Natural killer cell (primary cell): ENCODE measurements at regions not wholly inside any gene's neighbourhood (a gene's known extent, or its start where the extent isn't known, plus 50 kb on each side); places are given as distances from the start of the nearest gene placed in this dataset.
"Not testable (repeated sequence)": the region's sequence is repeated elsewhere in the genome, so short reads cannot be mapped to it uniquely, and the experiment has no call there.

Experiments used
- ATAC-seq, 3 donors: fragments of 150-1000 bp in 2 of 3; fragments of 200-7000 bp in 1 of 3; cut with Tn5 transposase; 1 replicate in 1 of 3; 2 replicates in 2 of 3; pipeline ENCODE4 v1.10.0; 2021; ENCODE audit warnings: mild to moderate bottlenecking in 2 of 3, moderate library complexity in 2 of 3
- DNase-seq, 2 donors: peaks; one replicate each; pipeline versions ENCODE4 v3.0.0 to v3.0.0-alpha.2; 2013 to 2021; ENCODE audit warnings: mixed read lengths in 1 of 2
- H3K27ac ChIP-seq: one replicate; pipeline ENCODE4 v1.5.1; 2013; ENCODE audit warnings: mild to moderate bottlenecking, low read length
- H3K27me3 ChIP-seq: one replicate; pipeline ENCODE4 v1.6.1; 2013; ENCODE audit warnings: low read length; ENCODE audit not compliant: control insufficient read depth, insufficient read depth
- H3K36me3 ChIP-seq: one replicate; pipeline ENCODE4 v1.6.1; 2013; ENCODE audit warnings: low read length; ENCODE audit not compliant: control insufficient read depth, insufficient read depth
- H3K4me1 ChIP-seq: one replicate; pipeline ENCODE4 v1.6.1; 2013; ENCODE audit warnings: low read length; ENCODE audit not compliant: control insufficient read depth, insufficient read depth
- H3K4me3 ChIP-seq: one replicate; pipeline ENCODE4 v1.5.1; 2013; ENCODE audit warnings: low read length
- H3K9me3 ChIP-seq: one replicate; pipeline ENCODE4 v1.6.1; 2013; ENCODE audit warnings: low read length; ENCODE audit not compliant: control insufficient read depth, insufficient read depth
- H3K27ac Mint-ChIP-seq, 2 donors: one replicate each; pipeline ENCODE4 v1.8.0; 2022; ENCODE audit warnings: mild to moderate bottlenecking in 2 of 2, mixed read lengths in 2 of 2, moderate library complexity in 1 of 2
- H3K27me3 Mint-ChIP-seq, 2 donors: one replicate each; pipeline ENCODE4 v1.8.0; 2022; ENCODE audit warnings: low read depth in 2 of 2, mixed read lengths in 2 of 2
- H3K36me3 Mint-ChIP-seq: one replicate; pipeline ENCODE4 v1.8.0; 2022; ENCODE audit warnings: mixed read lengths
- H3K4me1 Mint-ChIP-seq, 2 donors: one replicate each; pipeline ENCODE4 v1.8.0; 2022; ENCODE audit warnings: mixed read lengths in 2 of 2
- H3K4me3 Mint-ChIP-seq: one replicate; pipeline ENCODE4 v1.8.0; 2022; ENCODE audit warnings: mild to moderate bottlenecking, moderate library complexity, mixed read lengths
- H3K9me3 Mint-ChIP-seq, 2 donors: one replicate each; pipeline ENCODE4 v1.8.0; 2022; ENCODE audit warnings: mixed read lengths in 2 of 2
- WGBS: methylation state at CpG from one replicate; pipeline ENCODE4 v1.1.7; 2013; ENCODE audit warnings: missing lambda C conversion rate; ENCODE audit not compliant: insufficient coverage; 5-methylcytosine and 5-hydroxymethylcytosine counted together
- intact Hi-C: fragments of 100-400 bp; cut with micrococcal nuclease; formaldehyde crosslinking; loops from one replicate; pipeline ENCODE4 v1.14.2; 2022
- TF ChIP-seq, protein P1 (sequence below): fragments of 200-600 bp; IDR thresholded peaks from one replicate; pipeline ENCODE4 v1.8.0; 2022; ENCODE audit warnings: antibody characterized with exemption

DNA sequence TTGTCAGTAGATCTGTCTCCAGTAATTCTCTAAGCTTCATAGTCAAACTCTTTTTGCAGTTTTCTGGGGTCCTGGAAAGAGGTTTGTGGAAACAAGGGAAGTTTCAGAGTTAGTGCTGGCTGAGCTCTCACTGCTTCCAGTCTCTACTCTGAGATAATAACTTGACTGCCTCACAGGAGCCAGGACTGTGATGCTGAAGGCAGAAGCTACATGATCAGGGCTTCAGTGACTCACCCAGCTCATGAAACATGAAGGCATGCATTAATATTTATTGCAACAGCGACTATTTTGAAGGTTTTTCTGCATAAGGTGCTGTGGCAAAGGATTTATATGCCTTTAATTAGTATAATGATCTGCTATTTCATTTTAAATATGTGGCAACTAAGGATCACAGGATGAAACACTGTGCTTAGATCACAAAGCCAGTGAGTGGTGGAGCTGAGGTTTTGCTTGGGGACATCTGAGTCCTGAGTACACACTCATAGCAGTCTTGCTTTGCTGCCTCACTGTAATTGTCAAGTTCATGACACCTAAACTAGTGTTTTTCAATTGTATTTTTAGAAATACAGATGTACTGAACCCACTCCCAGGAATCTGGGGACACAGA is 448.4 kb upstream of the GCFC2 start:
- ATAC-seq (no peak), DNase-seq (no peak)
- Mint-ChIP-seq H3K27me3 (no peaks in the 10 kb centered on the region), H3K27ac (no peak overlapping the region), H3K9me3 (peaks cover 9 to 14% of the 10 kb centered on the region in 2 donors), H3K4me1 (no peaks in the 10 kb centered on the region), H3K36me3 (peaks cover 7% of the 10 kb centered on the region), H3K4me3 (no peak overlapping the region)
- H3K4me3 ChIP-seq: no peak overlapping the region
- no peak overlapping the region for H3K27ac ChIP-seq
- 88% methylated on average over 1 of the region's 1 CpG for WGBS
- intact Hi-C loops: no loop called here
- no peaks in the 10 kb centered on the region for H3K4me1 ChIP-seq
- TF ChIP-seq, protein P1, sequence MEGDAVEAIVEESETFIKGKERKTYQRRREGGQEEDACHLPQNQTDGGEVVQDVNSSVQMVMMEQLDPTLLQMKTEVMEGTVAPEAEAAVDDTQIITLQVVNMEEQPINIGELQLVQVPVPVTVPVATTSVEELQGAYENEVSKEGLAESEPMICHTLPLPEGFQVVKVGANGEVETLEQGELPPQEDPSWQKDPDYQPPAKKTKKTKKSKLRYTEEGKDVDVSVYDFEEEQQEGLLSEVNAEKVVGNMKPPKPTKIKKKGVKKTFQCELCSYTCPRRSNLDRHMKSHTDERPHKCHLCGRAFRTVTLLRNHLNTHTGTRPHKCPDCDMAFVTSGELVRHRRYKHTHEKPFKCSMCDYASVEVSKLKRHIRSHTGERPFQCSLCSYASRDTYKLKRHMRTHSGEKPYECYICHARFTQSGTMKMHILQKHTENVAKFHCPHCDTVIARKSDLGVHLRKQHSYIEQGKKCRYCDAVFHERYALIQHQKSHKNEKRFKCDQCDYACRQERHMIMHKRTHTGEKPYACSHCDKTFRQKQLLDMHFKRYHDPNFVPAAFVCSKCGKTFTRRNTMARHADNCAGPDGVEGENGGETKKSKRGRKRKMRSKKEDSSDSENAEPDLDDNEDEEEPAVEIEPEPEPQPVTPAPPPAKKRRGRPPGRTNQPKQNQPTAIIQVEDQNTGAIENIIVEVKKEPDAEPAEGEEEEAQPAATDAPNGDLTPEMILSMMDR: no peak
- H3K36me3 ChIP-seq: no peaks in the 10 kb centered on the region
- no peaks in the 10 kb centered on the region for H3K27me3 ChIP-seq
- peaks cover 3% of the 10 kb centered on the region for H3K9me3 ChIP-seq

DNA sequence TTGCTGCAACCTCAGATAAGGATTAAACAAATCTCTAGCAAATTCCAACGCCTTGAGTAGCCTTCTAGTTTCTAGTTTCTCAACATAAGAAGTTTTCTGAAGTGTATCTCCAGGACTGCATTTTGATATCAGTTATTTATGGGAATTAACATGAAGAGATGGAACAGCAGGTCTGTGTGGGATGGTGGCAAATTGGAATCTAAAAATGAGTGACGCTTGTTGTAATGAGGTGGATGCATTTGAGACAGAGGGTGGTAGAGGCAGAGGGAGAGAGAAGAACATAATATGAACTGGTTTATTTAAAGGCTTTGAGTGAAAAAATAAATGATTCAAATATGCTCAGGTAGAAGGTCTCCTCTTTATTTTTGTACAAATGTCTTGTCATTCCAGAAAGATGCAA is 446.8 kb upstream of the GCFC2 start:
- Mint-ChIP-seq H3K36me3 (peaks cover 7% of the 10 kb centered on the region), H3K27me3 (no peaks in the 10 kb centered on the region), H3K4me3 (no peak overlapping the region), H3K27ac (no peak overlapping the region), H3K4me1 (no peaks in the 10 kb centered on the region), H3K9me3 (peaks cover 9 to 14% of the 10 kb centered on the region in 2 donors)
- Histone ChIP-seq H3K27me3 (no peaks in the 10 kb centered on the region), H3K4me1 (no peaks in the 10 kb centered on the region), H3K9me3 (peaks cover 3% of the 10 kb centered on the region), H3K36me3 (no peaks in the 10 kb centered on the region), H3K4me3 (no peak overlapping the region), H3K27ac (no peak overlapping the region)
- TF ChIP-seq, protein P1: no peak
- no peak for ATAC-seq
- DNase-seq: no peak
- WGBS: 87% methylated on average over 2 of the region's 2 CpGs
- intact Hi-C loops: no loop called here

DNA sequence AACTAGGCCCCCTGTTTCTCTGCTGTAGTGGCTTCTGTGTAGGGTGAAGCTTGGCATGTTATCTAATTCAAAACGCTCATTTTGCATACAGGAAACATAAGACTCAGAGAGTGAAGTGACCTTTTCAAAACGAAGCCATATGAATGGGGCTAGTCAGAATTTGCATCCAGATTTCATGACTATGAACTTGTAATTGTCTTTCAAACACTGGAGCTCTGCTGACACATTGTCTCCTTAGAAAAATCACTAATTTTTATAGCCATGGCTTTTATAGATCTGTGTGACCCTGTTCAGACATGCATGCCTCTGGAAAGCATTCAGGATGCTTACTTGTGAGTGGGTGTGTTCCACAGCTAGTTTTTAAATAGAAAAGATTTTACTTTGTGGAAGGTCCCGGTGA is 444.3 kb upstream of the GCFC2 start:
- H3K4me3 ChIP-seq: no peak overlapping the region
- Mint-ChIP-seq H3K4me1 (no peaks in the 10 kb centered on the region), H3K4me3 (no peak overlapping the region), H3K9me3 (peaks cover 2 to 6% of the 10 kb centered on the region in 2 donors), H3K36me3 (no peaks in the 10 kb centered on the region), H3K27ac (no peak overlapping the region), H3K27me3 (no peaks in the 10 kb centered on the region)
- no peak for DNase-seq
- 49% methylated on average over 2 of the region's 3 CpGs for WGBS
- H3K9me3 ChIP-seq: peaks cover 3% of the 10 kb centered on the region
- intact Hi-C loops: no loop called here
- no peak overlapping the region for H3K27ac ChIP-seq
- H3K36me3 ChIP-seq: no peaks in the 10 kb centered on the region
- TF ChIP-seq, protein P1: no peak
- ATAC-seq: no peak
- H3K27me3 ChIP-seq: no peaks in the 10 kb centered on the region
- H3K4me1 ChIP-seq: no peaks in the 10 kb centered on the region

DNA sequence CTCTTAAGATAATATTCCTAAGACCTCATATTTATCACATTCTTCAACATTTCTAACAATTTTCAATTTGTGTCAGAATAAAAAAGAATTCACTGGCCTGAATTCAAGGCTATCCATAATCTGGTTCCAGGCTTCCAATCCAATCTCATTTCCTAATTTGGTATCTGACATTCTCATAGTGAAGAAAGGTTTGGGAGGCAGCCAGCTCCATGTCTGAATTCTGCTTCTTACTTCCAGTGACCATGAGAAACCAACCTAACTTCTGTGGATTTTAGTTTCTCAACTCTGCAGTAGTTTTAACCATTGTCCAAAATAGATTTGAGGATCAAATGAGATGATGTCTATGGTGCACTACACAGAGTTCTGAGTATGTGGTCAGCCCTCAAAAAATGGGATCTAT is 439.1 kb upstream of the GCFC2 start:
- intact Hi-C loops: no loop called here
- Mint-ChIP-seq H3K4me1 (no peaks in the 10 kb centered on the region), H3K9me3 (peaks cover 15 to 19% of the 10 kb centered on the region in 2 donors), H3K27ac (no peak overlapping the region), H3K4me3 (no peak overlapping the region), H3K36me3 (no peaks in the 10 kb centered on the region), H3K27me3 (no peaks in the 10 kb centered on the region)
- Histone ChIP-seq H3K9me3 (no peaks in the 10 kb centered on the region), H3K4me1 (no peaks in the 10 kb centered on the region), H3K27me3 (no peaks in the 10 kb centered on the region), H3K4me3 (no peak overlapping the region), H3K36me3 (no peaks in the 10 kb centered on the region), H3K27ac (no peak overlapping the region)
- TF ChIP-seq, protein P1: no peak
- no peak for DNase-seq
- ATAC-seq: no peak

DNA sequence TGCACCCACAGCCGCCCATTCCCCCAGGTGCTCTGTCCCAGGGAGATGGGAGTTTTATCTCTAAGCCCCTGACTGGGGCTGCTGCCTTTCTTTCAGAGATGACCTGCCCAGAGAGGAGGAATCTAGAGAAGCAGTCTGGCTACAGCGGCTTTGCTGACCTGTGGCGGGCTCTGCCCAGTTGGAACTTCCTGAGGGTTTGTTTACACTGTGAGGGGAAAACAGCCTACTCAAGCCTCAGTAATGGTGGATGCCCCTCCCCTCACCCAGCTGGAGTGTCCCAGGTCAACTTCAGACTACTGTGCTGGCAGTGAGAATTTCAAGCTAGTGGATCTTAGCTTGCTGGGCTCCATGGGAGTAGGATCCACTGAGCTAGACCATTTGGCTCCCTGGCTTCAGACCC is 428.6 kb upstream of the GCFC2 start:
- peaks cover 13% of the 10 kb centered on the region for H3K9me3 ChIP-seq
- peaks cover 13 to 25% of the 10 kb centered on the region in 2 donors for H3K9me3 Mint-ChIP-seq
- DNase-seq, H3K27ac ChIP-seq, H3K4me3 Mint-ChIP-seq, H3K36me3 ChIP-seq, H3K27ac Mint-ChIP-seq, H3K27me3 Mint-ChIP-seq, intact Hi-C loops, H3K27me3 ChIP-seq, H3K4me1 ChIP-seq, ATAC-seq, H3K4me1 Mint-ChIP-seq, H3K4me3 ChIP-seq: not testable (repeated sequence)
- WGBS: 73% methylated on average over 3 of the region's 3 CpGs
- peaks cover 28% of the 10 kb centered on the region for H3K36me3 Mint-ChIP-seq
